ENCODE measurements at regions not wholly inside any gene's neighbourhood (a gene's known extent, or its start where the extent isn't known, plus 50 kb on each side); places are given as distances from the start of the nearest gene placed in this dataset.
A peak's percentile ranks its signal among the peaks of the same experiment; 100 is the strongest.

DNA sequence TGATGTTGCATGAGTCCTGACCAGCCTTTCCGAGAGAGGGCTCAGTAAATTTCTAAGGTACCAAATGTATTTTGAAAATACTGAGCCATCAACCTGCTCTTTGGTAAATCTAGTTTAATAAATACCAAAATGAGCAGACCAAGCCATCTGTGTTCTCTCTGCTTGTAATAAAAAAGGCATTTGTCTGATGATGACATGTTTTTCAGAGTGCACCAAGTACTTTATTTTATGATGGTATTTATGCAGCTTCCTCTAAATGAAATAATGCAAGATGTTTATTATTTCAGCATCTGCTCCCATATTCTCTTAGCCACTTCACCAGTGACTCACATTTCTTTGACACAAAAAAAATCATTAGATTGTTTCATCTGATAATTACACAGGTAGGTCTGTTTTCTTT lies 700.5 kb downstream of the TRIML1 start:
- DNase-seq (ENCODE audit: low read depth in 2 of 2) = peak in 1 of 2 donors; percentile 28
- no peak overlapping the region for H3K4me2 ChIP-seq (ENCODE audit: extremely low read depth, insufficient read depth, low read length)
- H4K20me1 ChIP-seq (ENCODE audit: control insufficient read depth, extremely low read depth, insufficient read depth, low read length) = no peaks in the 10 kb centered on the region
- no peaks in the 10 kb centered on the region for H3K9me3 ChIP-seq (ENCODE audit: control insufficient read depth, insufficient read depth, low read depth, low read length)
- H3K36me3 ChIP-seq (ENCODE audit: control insufficient read depth, insufficient read depth, low read length) = no peaks in the 10 kb centered on the region
- H3K9ac ChIP-seq (ENCODE audit: insufficient read depth, low read length) = no peak overlapping the region
- TF ChIP-seq, protein P1, sequence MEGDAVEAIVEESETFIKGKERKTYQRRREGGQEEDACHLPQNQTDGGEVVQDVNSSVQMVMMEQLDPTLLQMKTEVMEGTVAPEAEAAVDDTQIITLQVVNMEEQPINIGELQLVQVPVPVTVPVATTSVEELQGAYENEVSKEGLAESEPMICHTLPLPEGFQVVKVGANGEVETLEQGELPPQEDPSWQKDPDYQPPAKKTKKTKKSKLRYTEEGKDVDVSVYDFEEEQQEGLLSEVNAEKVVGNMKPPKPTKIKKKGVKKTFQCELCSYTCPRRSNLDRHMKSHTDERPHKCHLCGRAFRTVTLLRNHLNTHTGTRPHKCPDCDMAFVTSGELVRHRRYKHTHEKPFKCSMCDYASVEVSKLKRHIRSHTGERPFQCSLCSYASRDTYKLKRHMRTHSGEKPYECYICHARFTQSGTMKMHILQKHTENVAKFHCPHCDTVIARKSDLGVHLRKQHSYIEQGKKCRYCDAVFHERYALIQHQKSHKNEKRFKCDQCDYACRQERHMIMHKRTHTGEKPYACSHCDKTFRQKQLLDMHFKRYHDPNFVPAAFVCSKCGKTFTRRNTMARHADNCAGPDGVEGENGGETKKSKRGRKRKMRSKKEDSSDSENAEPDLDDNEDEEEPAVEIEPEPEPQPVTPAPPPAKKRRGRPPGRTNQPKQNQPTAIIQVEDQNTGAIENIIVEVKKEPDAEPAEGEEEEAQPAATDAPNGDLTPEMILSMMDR (conservative IDR thresholded peaks at IDR 0.05 in 1 of 2, IDR thresholded peaks at IDR 0.05 in 1 of 2; ENCODE audit: low read depth in 1 of 2, low read length in 2 of 2) = no peak
- no peak for TF ChIP-seq EZH2 (IDR thresholded peaks at IDR 0.05; ENCODE audit: low read length, missing control alignments)
- H3K4me3 ChIP-seq (replicated peaks in 1 of 4; ENCODE audit: control extremely low read depth in 1 of 4, insufficient read depth in 1 of 4, low read depth in 3 of 4, low read length in 4 of 4) = no peak overlapping the region
- no peak overlapping the region for H3K27ac ChIP-seq (ENCODE audit: insufficient read depth, low read length)
- H3K79me2 ChIP-seq (ENCODE audit: control insufficient read depth, insufficient read depth, low read length) = no peaks in the 10 kb centered on the region
- no peak overlapping the region for H2AFZ ChIP-seq (ENCODE audit: low read length)
- H3K4me1 ChIP-seq (ENCODE audit: control insufficient read depth, extremely low read depth, insufficient read depth, low read length) = no peaks in the 10 kb centered on the region
- H3K27me3 ChIP-seq (ENCODE audit: control insufficient read depth, insufficient read depth, low read length) = no peaks in the 10 kb centered on the region

DNA sequence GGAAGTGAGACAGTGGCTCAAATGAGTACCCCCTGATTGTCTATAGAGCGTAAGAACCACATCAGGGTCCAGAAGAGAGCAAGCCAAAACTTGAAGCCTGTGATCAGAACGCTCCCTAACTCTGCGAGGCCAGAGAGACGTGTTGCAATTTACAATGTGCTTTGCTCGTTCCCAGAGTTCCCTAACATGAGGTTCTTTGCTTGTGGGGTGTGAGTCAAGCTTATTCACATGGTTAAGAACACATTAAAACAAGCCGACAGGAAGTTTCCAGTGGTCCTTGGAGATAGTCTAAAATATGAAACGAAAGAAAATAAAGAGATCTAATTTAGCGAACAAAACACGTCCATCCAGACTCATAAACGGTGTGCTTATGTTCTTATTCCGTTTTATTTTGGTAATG lies 702.3 kb downstream of the TRIML1 start:
- Histone ChIP-seq H2AFZ (ENCODE audit: low read length) (no peak overlapping the region), H3K4me2 (ENCODE audit: extremely low read depth, insufficient read depth, low read length) (no peak overlapping the region)

DNA sequence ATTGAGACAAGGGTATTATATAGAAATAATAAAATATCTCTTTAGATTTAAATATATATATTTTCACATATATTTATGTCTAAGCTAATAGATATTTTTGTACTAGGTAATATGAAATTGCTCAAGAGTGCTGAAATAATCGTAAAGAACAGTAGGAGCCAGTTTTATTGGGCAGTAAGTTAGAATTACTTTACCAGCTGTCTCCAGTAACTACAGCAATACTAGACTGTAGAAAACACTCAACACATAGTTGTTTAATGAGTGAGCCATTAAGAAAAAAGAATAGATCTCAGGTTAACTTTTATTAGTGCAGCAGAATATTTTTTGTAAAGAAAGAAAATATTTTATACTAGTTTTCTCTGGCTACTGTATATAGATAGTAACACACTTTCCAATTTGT lies 715.2 kb downstream of the TRIML1 start:
- Histone ChIP-seq H3K9ac (ENCODE audit: insufficient read depth, low read length) (no peak overlapping the region), H3K4me3 (replicated peaks in 1 of 4; ENCODE audit: control extremely low read depth in 1 of 4, insufficient read depth in 1 of 4, low read depth in 3 of 4, low read length in 4 of 4) (no peak overlapping the region), H4K20me1 (ENCODE audit: control insufficient read depth, extremely low read depth, insufficient read depth, low read length) (no peaks in the 10 kb centered on the region), H2AFZ (ENCODE audit: low read length) (no peak overlapping the region), H3K36me3 (ENCODE audit: control insufficient read depth, insufficient read depth, low read length) (no peaks in the 10 kb centered on the region), H3K79me2 (ENCODE audit: control insufficient read depth, insufficient read depth, low read length) (no peaks in the 10 kb centered on the region), H3K4me1 (ENCODE audit: control insufficient read depth, extremely low read depth, insufficient read depth, low read length) (no peaks in the 10 kb centered on the region), H3K27me3 (ENCODE audit: control insufficient read depth, insufficient read depth, low read length) (no peaks in the 10 kb centered on the region), H3K27ac (ENCODE audit: insufficient read depth, low read length) (no peak overlapping the region), H3K9me3 (ENCODE audit: control insufficient read depth, insufficient read depth, low read depth, low read length) (no peaks in the 10 kb centered on the region), H3K4me2 (ENCODE audit: extremely low read depth, insufficient read depth, low read length) (no peak overlapping the region)
- TF ChIP-seq, protein P1 (conservative IDR thresholded peaks at IDR 0.05 in 1 of 2, IDR thresholded peaks at IDR 0.05 in 1 of 2; ENCODE audit: low read depth in 1 of 2, low read length in 2 of 2) = no peak
- no peak for TF ChIP-seq EZH2 (IDR thresholded peaks at IDR 0.05; ENCODE audit: low read length, missing control alignments)
- DNase-seq (ENCODE audit: low read depth in 2 of 2) = peak in 1 of 2 donors; percentile 2

More for the DNA sequence above, 702.3 kb downstream of the TRIML1 start:
- H3K79me2 ChIP-seq (ENCODE audit: control insufficient read depth, insufficient read depth, low read length) = no peaks in the 10 kb centered on the region
- DNase-seq (ENCODE audit: low read depth in 2 of 2) = no peak
- no peaks in the 10 kb centered on the region for H3K27me3 ChIP-seq (ENCODE audit: control insufficient read depth, insufficient read depth, low read length)
- no peak overlapping the region for H3K4me3 ChIP-seq (replicated peaks in 1 of 4; ENCODE audit: control extremely low read depth in 1 of 4, insufficient read depth in 1 of 4, low read depth in 3 of 4, low read length in 4 of 4)
- H3K36me3 ChIP-seq (ENCODE audit: control insufficient read depth, insufficient read depth, low read length) = no peaks in the 10 kb centered on the region
- H3K4me1 ChIP-seq (ENCODE audit: control insufficient read depth, extremely low read depth, insufficient read depth, low read length) = no peaks in the 10 kb centered on the region
- H3K9ac ChIP-seq (ENCODE audit: insufficient read depth, low read length) = no peak overlapping the region
- H4K20me1 ChIP-seq (ENCODE audit: control insufficient read depth, extremely low read depth, insufficient read depth, low read length) = no peaks in the 10 kb centered on the region
- H3K9me3 ChIP-seq (ENCODE audit: control insufficient read depth, insufficient read depth, low read depth, low read length) = no peaks in the 10 kb centered on the region
- no peak overlapping the region for H3K27ac ChIP-seq (ENCODE audit: insufficient read depth, low read length)
- no peak for TF ChIP-seq EZH2 (IDR thresholded peaks at IDR 0.05; ENCODE audit: low read length, missing control alignments)
- TF ChIP-seq, protein P1 (conservative IDR thresholded peaks at IDR 0.05 in 1 of 2, IDR thresholded peaks at IDR 0.05 in 1 of 2; ENCODE audit: low read depth in 1 of 2, low read length in 2 of 2) = no peak

All from fibroblast of lung (primary cell).